GM19043 (cell line): ENCODE measurements at regions not wholly inside any gene's neighbourhood (a gene's known extent, or its start where the extent isn't known, plus 50 kb on each side); places are given as distances from the start of the nearest gene placed in this dataset.

Source experiments
- ATAC-seq: cut with Tn5 transposase; IDR thresholded peaks from one replicate; pipeline ENCODE4 v1.9.1; 2021; ENCODE audit warnings: low read depth; ENCODE audit not compliant: unreplicated experiment

GRCh38 chr2:34670482-34670881 lies 1071.4 kb upstream of the FAM98A start:
- no peak for ATAC-seq

- no peak for ATAC-seq
Observed at GRCh38 chr2:34666821-34667220, 1067.7 kb upstream of the FAM98A start.

- no peak for ATAC-seq
Observed at GRCh38 chr2:34664266-34664665, 1065.2 kb upstream of the FAM98A start.

- no peak for ATAC-seq
Observed at GRCh38 chr2:34663314-34663713, 1064.2 kb upstream of the FAM98A start.

GRCh38 chr2:34660741-34661140 lies 1061.6 kb upstream of the FAM98A start:
- no peak for ATAC-seq

- ATAC-seq = peak; percentile 75
Observed at GRCh38 chr2:34656632-34657031, 1057.5 kb upstream of the FAM98A start.

- no peak for ATAC-seq
Observed at GRCh38 chr2:34652636-34653035, 1053.5 kb upstream of the FAM98A start.

- ATAC-seq = no peak
Observed at GRCh38 chr2:34646901-34647300, 1047.8 kb upstream of the FAM98A start.

GRCh38 chr2:34632327-34632726 lies 1033.2 kb upstream of the FAM98A start:
- no peak for ATAC-seq

- ATAC-seq = no peak
Observed at GRCh38 chr2:34627003-34627402, 1027.9 kb upstream of the FAM98A start.

- ATAC-seq = no peak
Observed at GRCh38 chr2:34604164-34604563, 1005.1 kb upstream of the FAM98A start.

GRCh38 chr2:34602262-34602661 lies 1003.2 kb upstream of the FAM98A start:
- ATAC-seq = no peak

- ATAC-seq = no peak
Observed at GRCh38 chr2:34601561-34601960, 1002.5 kb upstream of the FAM98A start.

GRCh38 chr2:34578641-34579040 lies 979.5 kb upstream of the FAM98A start:
- no peak for ATAC-seq

GRCh38 chr2:34570266-34570872 lies 971.3 kb upstream of the FAM98A start:
- no peak for ATAC-seq

GRCh38 chr2:34567128-34567527 lies 968.0 kb upstream of the FAM98A start:
- ATAC-seq = no peak

GRCh38 chr2:34552337-34552736 lies 953.2 kb upstream of the FAM98A start:
- ATAC-seq = no peak

- no peak for ATAC-seq
Observed at GRCh38 chr2:34549710-34550345, 950.7 kb upstream of the FAM98A start.

- no peak for ATAC-seq
Observed at GRCh38 chr2:34547900-34548299, 948.8 kb upstream of the FAM98A start.

- ATAC-seq = no peak
Observed at GRCh38 chr2:34547340-34547739, 948.2 kb upstream of the FAM98A start.

- no peak for ATAC-seq
Observed at GRCh38 chr2:34545486-34546136, 946.5 kb upstream of the FAM98A start.

- no peak for ATAC-seq
Observed at GRCh38 chr2:34534761-34535160, 935.7 kb upstream of the FAM98A start.
